Subcutaneous abdominal adipose tissue (tissue), 5 donors: ENCODE measurements at regions not wholly inside any gene's neighbourhood (a gene's known extent, or its start where the extent isn't known, plus 50 kb on each side); places are given as distances from the start of the nearest gene placed in this dataset.

Experiments used
- H3K27ac ChIP-seq: one replicate; pipeline ENCODE4 v1.7.0; 2013; ENCODE audit warnings: low read depth, mild to moderate bottlenecking, inconsistent platforms, low read length, moderate library complexity
- H3K27me3 ChIP-seq, 5 donors: one replicate each; pipeline ENCODE4 v1.7.0; 2013; ENCODE audit warnings: low read length in 5 of 5, inconsistent platforms in 1 of 5; ENCODE audit not compliant: control insufficient read depth in 5 of 5, insufficient read depth in 4 of 5
- H3K36me3 ChIP-seq, 5 donors: one replicate each; pipeline ENCODE4 v1.7.0; 2013; ENCODE audit warnings: low read length in 5 of 5; ENCODE audit not compliant: control insufficient read depth in 5 of 5, insufficient read depth in 5 of 5
- H3K4me1 ChIP-seq, 5 donors: one replicate each; pipeline ENCODE4 v1.7.0; 2013; ENCODE audit warnings: low read length in 5 of 5, mild to moderate bottlenecking in 3 of 5, moderate library complexity in 1 of 5; ENCODE audit not compliant: control insufficient read depth in 5 of 5, insufficient read depth in 5 of 5
- H3K4me3 ChIP-seq, 5 donors: one replicate each; pipeline ENCODE4 v1.7.0; 2013; ENCODE audit warnings: low read length in 5 of 5, low read depth in 1 of 5
- H3K9ac ChIP-seq, 5 donors: one replicate each; pipeline ENCODE4 v1.7.0; 2013; ENCODE audit warnings: low read length in 5 of 5, mild to moderate bottlenecking in 4 of 5, moderate library complexity in 3 of 5
- H3K9me3 ChIP-seq, 5 donors: one replicate each; pipeline ENCODE4 v1.7.0; 2013; ENCODE audit warnings: low read length in 5 of 5; ENCODE audit not compliant: control insufficient read depth in 5 of 5
- donor health status: healthy.
- donor health status: healthy.
- donor health status: healthy.
- donor health status: healthy.
- donor health status: healthy.

GRCh38 chr4:54818481-54818880 lies 160.7 kb downstream of the KIT start:
- H3K27ac ChIP-seq = no peak overlapping the region
- H3K4me1 ChIP-seq = no peaks in the 10 kb centered on the region
- H3K4me3 ChIP-seq = no peak overlapping the region
- no peaks in the 10 kb centered on the region for H3K36me3 ChIP-seq
- H3K27me3 ChIP-seq = no peaks in the 10 kb centered on the region
- H3K9ac ChIP-seq = no peak overlapping the region
- H3K9me3 ChIP-seq = peaks cover 0 to 5% (median 2%) of the 10 kb centered on the region in 5 donors

GRCh38 chr4:54813674-54814073 lies 155.9 kb downstream of the KIT start:
- H3K4me1 ChIP-seq = no peaks in the 10 kb centered on the region
- no peak overlapping the region for H3K4me3 ChIP-seq

GRCh38 chr4:54806351-54806750 lies 148.6 kb downstream of the KIT start:
- Histone ChIP-seq H3K27me3 (no peaks in the 10 kb centered on the region), H3K4me3 (no peak overlapping the region), H3K9ac (no peak overlapping the region), H3K9me3 (peaks cover 0 to 14% (median 3%) of the 10 kb centered on the region in 5 donors), H3K27ac (no peak overlapping the region), H3K36me3 (no peaks in the 10 kb centered on the region), H3K4me1 (peaks cover 0 to under 1% (median 0%) of the 10 kb centered on the region in 5 donors)

More at GRCh38 chr4:54813674-54814073, 155.9 kb downstream of the KIT start:
- Histone ChIP-seq H3K36me3 (no peaks in the 10 kb centered on the region), H3K9ac (no peak overlapping the region), H3K27ac (no peak overlapping the region), H3K27me3 (no peaks in the 10 kb centered on the region), H3K9me3 (peaks cover 0 to 5% (median 3%) of the 10 kb centered on the region in 5 donors)

GRCh38 chr4:54802336-54802735 lies 144.6 kb downstream of the KIT start:
- Histone ChIP-seq H3K36me3 (no peaks in the 10 kb centered on the region), H3K27ac (no peak overlapping the region)

GRCh38 chr4:54800831-54801530 lies 143.2 kb downstream of the KIT start:
- Histone ChIP-seq H3K9me3 (peaks cover 0 to 2% (median 0%) of the 10 kb centered on the region in 5 donors), H3K27ac (no peak overlapping the region), H3K9ac (no peak overlapping the region), H3K36me3 (no peaks in the 10 kb centered on the region), H3K27me3 (no peaks in the 10 kb centered on the region), H3K4me1 (peaks cover 0 to 5% (median 3%) of the 10 kb centered on the region in 5 donors), H3K4me3 (no peak overlapping the region)

More at GRCh38 chr4:54802336-54802735, 144.6 kb downstream of the KIT start:
- H3K27me3 ChIP-seq = no peaks in the 10 kb centered on the region
- peaks cover 0 to 5% (median 3%) of the 10 kb centered on the region in 5 donors for H3K4me1 ChIP-seq
- no peak overlapping the region for H3K4me3 ChIP-seq
- peaks cover 0 to 11% (median 3%) of the 10 kb centered on the region in 5 donors for H3K9me3 ChIP-seq
- no peak overlapping the region for H3K9ac ChIP-seq

GRCh38 chr4:54794579-54794978 lies 136.8 kb downstream of the KIT start:
- Histone ChIP-seq H3K36me3 (no peaks in the 10 kb centered on the region), H3K27ac (no peak overlapping the region), H3K27me3 (no peaks in the 10 kb centered on the region), H3K9ac (no peak overlapping the region), H3K4me1 (no peaks in the 10 kb centered on the region), H3K9me3 (peaks cover 0 to 2% (median 0%) of the 10 kb centered on the region in 5 donors), H3K4me3 (no peak overlapping the region)

GRCh38 chr4:54793856-54794422 lies 136.2 kb downstream of the KIT start:
- H3K27me3 ChIP-seq = no peaks in the 10 kb centered on the region
- H3K27ac ChIP-seq = no peak overlapping the region
- H3K4me1 ChIP-seq = no peaks in the 10 kb centered on the region
- no peaks in the 10 kb centered on the region for H3K36me3 ChIP-seq
- no peak overlapping the region for H3K9ac ChIP-seq
- H3K4me3 ChIP-seq = no peak overlapping the region
- peaks cover 0 to 2% (median 0%) of the 10 kb centered on the region in 5 donors for H3K9me3 ChIP-seq
